PFSK-1 (cell line): ENCODE measurements at regions not wholly inside any gene's neighbourhood (a gene's known extent, or its start where the extent isn't known, plus 50 kb on each side); places are given as distances from the start of the nearest gene placed in this dataset.

ENCODE experiments used
- FOXP2 ChIP-seq: optimal IDR thresholded peaks from 2 replicates; pipeline ENCODE3; 2011; ENCODE audit warnings: borderline replicate concordance, control low read depth, inconsistent platforms; ENCODE audit not compliant: insufficient read depth; ENCODE audit errors: extremely low read length, extremely low read depth
- POLR2AphosphoS5 ChIP-seq: IDR thresholded peaks from 2 replicates; pipeline ENCODE4 v1.6.1; 2012; ENCODE audit warnings: low read depth, mild to moderate bottlenecking, control low read depth, low read length, moderate library complexity
- SIN3A ChIP-seq: IDR thresholded peaks from 2 replicates; pipeline ENCODE4 v1.6.1; 2012; ENCODE audit warnings: mild to moderate bottlenecking, low read length, moderate library complexity, borderline replicate concordance; ENCODE audit not compliant: insufficient read depth
- TAF1 ChIP-seq: IDR thresholded peaks from 2 replicates; pipeline ENCODE4 v1.6.1; 2012; ENCODE audit warnings: low read length, control low read depth, borderline replicate concordance; ENCODE audit not compliant: insufficient read depth
- TF ChIP-seq, protein P1 (sequence below), 2 experiments: IDR thresholded peaks; 2 replicates each; pipeline versions ENCODE4 v1.6.1 to v1.8.0; 2011 to 2012; ENCODE audit warnings: low read depth in 2 of 2, low read length in 2 of 2, control low read depth in 1 of 2, inconsistent platforms in 1 of 2, mild to moderate bottlenecking in 1 of 2, moderate library complexity in 1 of 2; ENCODE audit not compliant: insufficient read depth in 1 of 2

DNA sequence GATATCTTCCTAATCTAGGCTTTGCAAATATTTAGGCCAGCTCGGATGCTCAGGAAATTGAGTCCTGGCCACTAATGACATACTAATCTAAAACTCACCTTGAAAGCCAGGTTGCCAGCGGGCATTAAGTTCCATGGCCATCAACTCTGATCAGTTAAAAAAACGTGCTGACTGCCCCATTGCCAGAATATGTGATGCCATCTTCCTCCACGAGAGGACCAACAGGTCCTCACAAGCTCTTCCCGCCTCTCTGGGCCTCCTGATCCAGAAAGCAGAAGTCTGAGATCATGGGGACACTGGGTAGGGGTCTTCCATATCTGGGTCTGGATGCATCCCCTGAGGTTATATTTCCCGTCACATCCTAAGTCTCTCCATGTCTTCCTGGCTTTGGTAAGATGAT, 311.3 kb downstream of the TCERG1L start:
- TF ChIP-seq TAF1 (no peak), POLR2AphosphoS5 (no peak), SIN3A (no peak), FOXP2 (no peak)
- TF ChIP-seq, protein P1, sequence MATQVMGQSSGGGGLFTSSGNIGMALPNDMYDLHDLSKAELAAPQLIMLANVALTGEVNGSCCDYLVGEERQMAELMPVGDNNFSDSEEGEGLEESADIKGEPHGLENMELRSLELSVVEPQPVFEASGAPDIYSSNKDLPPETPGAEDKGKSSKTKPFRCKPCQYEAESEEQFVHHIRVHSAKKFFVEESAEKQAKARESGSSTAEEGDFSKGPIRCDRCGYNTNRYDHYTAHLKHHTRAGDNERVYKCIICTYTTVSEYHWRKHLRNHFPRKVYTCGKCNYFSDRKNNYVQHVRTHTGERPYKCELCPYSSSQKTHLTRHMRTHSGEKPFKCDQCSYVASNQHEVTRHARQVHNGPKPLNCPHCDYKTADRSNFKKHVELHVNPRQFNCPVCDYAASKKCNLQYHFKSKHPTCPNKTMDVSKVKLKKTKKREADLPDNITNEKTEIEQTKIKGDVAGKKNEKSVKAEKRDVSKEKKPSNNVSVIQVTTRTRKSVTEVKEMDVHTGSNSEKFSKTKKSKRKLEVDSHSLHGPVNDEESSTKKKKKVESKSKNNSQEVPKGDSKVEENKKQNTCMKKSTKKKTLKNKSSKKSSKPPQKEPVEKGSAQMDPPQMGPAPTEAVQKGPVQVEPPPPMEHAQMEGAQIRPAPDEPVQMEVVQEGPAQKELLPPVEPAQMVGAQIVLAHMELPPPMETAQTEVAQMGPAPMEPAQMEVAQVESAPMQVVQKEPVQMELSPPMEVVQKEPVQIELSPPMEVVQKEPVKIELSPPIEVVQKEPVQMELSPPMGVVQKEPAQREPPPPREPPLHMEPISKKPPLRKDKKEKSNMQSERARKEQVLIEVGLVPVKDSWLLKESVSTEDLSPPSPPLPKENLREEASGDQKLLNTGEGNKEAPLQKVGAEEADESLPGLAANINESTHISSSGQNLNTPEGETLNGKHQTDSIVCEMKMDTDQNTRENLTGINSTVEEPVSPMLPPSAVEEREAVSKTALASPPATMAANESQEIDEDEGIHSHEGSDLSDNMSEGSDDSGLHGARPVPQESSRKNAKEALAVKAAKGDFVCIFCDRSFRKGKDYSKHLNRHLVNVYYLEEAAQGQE (IDR thresholded peaks at IDR 0.05; ENCODE audit: insufficient read depth in 1 of 2, low read depth in 2 of 2, low read length in 2 of 2), result no peak

- TF ChIP-seq, protein P1 (IDR thresholded peaks at IDR 0.05; ENCODE audit: insufficient read depth in 1 of 2, low read depth in 2 of 2, low read length in 2 of 2), result no peak
- TF ChIP-seq FOXP2 (no peak), SIN3A (no peak), POLR2AphosphoS5 (no peak), TAF1 (no peak)
Observed at GRCh38 chr10:131000743-131001142, 310.8 kb downstream of the TCERG1L start.

- TF ChIP-seq TAF1 (no peak), SIN3A (no peak), FOXP2 (no peak), POLR2AphosphoS5 (no peak)
- TF ChIP-seq, protein P1 (IDR thresholded peaks at IDR 0.05; ENCODE audit: insufficient read depth in 1 of 2, low read depth in 2 of 2, low read length in 2 of 2), result no peak
Observed at GRCh38 chr10:131001438-131001837, 310.1 kb downstream of the TCERG1L start.

- TF ChIP-seq POLR2AphosphoS5 (no peak), TAF1 (no peak), FOXP2 (no peak), SIN3A (no peak)
Observed at GRCh38 chr10:131002031-131002861, 309.3 kb downstream of the TCERG1L start.

DNA sequence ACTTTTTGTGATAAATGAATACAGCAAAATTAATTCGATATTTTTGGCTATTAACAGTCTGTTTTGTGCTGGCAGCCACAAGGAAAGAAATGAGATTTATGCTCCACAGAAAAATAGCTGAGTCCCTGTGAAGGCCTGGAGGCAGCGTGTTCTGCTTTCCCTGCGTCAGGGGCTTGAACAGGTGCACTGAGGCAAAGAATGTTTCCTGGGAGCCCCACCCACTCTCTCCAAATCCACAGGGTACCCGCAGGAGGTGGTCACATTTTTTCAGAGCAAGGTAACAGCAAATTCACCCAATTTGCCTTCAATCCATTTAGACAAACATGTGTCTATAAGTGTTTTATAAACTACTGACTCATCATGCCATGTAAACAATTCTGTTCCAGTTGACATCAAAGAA, 308.1 kb downstream of the TCERG1L start:
- no peak for TF ChIP-seq TAF1
- TF ChIP-seq, protein P1 (IDR thresholded peaks at IDR 0.05; ENCODE audit: insufficient read depth in 1 of 2, low read depth in 2 of 2, low read length in 2 of 2), result no peak
- no peak for TF ChIP-seq FOXP2
- TF ChIP-seq POLR2AphosphoS5, result no peak
- no peak for TF ChIP-seq SIN3A
